ENCODE measurements at regions not wholly inside any gene's neighbourhood (a gene's known extent, or its start where the extent isn't known, plus 50 kb on each side); places are given as distances from the start of the nearest gene placed in this dataset.
"Not testable (repeated sequence)": the region's sequence is repeated elsewhere in the genome, so short reads cannot be mapped to it uniquely, and the experiment has no call there.

- H3K4me3 ChIP-seq, result no peak overlapping the region
- H3K27ac ChIP-seq, result no peak overlapping the region
- H3K9ac ChIP-seq, result no peak overlapping the region
- H3K4me1 ChIP-seq (ENCODE audit: insufficient read depth), result no peaks in the 10 kb centered on the region
- 13 to 16% methylated on average over 3 of the region's 3 CpGs for WGBS, 2 experiments (ENCODE audit: low coverage in 1 of 2, low lambda C conversion rate in 2 of 2, missing lambda C conversion rate in 2 of 2)
- no peaks in the 10 kb centered on the region for H3K27me3 ChIP-seq (replicated peaks; ENCODE audit: insufficient read depth)
- H4K20me1 ChIP-seq (ENCODE audit: insufficient read depth), result no peaks in the 10 kb centered on the region
- H2AFZ ChIP-seq, result no peak overlapping the region
- in situ Hi-C loops (cut with MboI), result no loop called here
- H3K36me3 ChIP-seq (ENCODE audit: low read depth), result no peaks in the 10 kb centered on the region
- no peaks in the 10 kb centered on the region for H3F3A ChIP-seq (ENCODE audit: insufficient read depth)
- no peak for TF ChIP-seq EZH2phosphoT487 (IDR thresholded peaks at IDR 0.05; ENCODE audit: insufficient read depth, low read depth)
- no peaks in the 10 kb centered on the region for H3K9me3 ChIP-seq (ENCODE audit: low read depth)
- H3K79me2 ChIP-seq (ENCODE audit: insufficient read depth), result no peaks in the 10 kb centered on the region
- H3K9me2 ChIP-seq (ENCODE audit: insufficient read depth), result no peaks in the 10 kb centered on the region
- no peak for DNase-seq
- H3K4me2 ChIP-seq (ENCODE audit: unreplicated experiment), result no peak overlapping the region
Measured at GRCh38 chr10:8312079-8312478, 257.6 kb downstream of the GATA3 start.

- H3K4me2 ChIP-seq (ENCODE audit: unreplicated experiment), result no peak overlapping the region
- H3K9me3 ChIP-seq (ENCODE audit: low read depth), result no peaks in the 10 kb centered on the region
- WGBS, 2 experiments (ENCODE audit: low coverage in 1 of 2, low lambda C conversion rate in 2 of 2, missing lambda C conversion rate in 2 of 2), result 35 to 37% methylated on average over 9 of the region's 9 CpGs
- no peaks in the 10 kb centered on the region for H3K79me2 ChIP-seq (ENCODE audit: insufficient read depth)
- no peaks in the 10 kb centered on the region for H3F3A ChIP-seq (ENCODE audit: insufficient read depth)
- no peak overlapping the region for H3K9ac ChIP-seq
- in situ Hi-C loops (cut with MboI), result no loop called here
- no peak overlapping the region for H2AFZ ChIP-seq
- no peaks in the 10 kb centered on the region for H3K36me3 ChIP-seq (ENCODE audit: low read depth)
- H3K27ac ChIP-seq, result no peak overlapping the region
- H3K4me3 ChIP-seq, result no peak overlapping the region
- no peaks in the 10 kb centered on the region for H3K27me3 ChIP-seq (replicated peaks; ENCODE audit: insufficient read depth)
- no peaks in the 10 kb centered on the region for H4K20me1 ChIP-seq (ENCODE audit: insufficient read depth)
- no peaks in the 10 kb centered on the region for H3K9me2 ChIP-seq (ENCODE audit: insufficient read depth)
- H3K4me1 ChIP-seq (ENCODE audit: insufficient read depth), result no peaks in the 10 kb centered on the region
- no peak for DNase-seq
- TF ChIP-seq EZH2phosphoT487 (IDR thresholded peaks at IDR 0.05; ENCODE audit: insufficient read depth, low read depth) (no peak), EZH2 (IDR thresholded peaks at IDR 0.05; ENCODE audit: insufficient read depth, poor library complexity, severe bottlenecking) (no peak)
Measured at GRCh38 chr10:8312781-8313180, 258.3 kb downstream of the GATA3 start.

- Histone ChIP-seq H3K4me2 (ENCODE audit: unreplicated experiment) (no peak overlapping the region), H3F3A (ENCODE audit: insufficient read depth) (no peaks in the 10 kb centered on the region), H3K9me2 (ENCODE audit: insufficient read depth) (no peaks in the 10 kb centered on the region), H3K79me2 (ENCODE audit: insufficient read depth) (no peaks in the 10 kb centered on the region), H3K4me1 (ENCODE audit: insufficient read depth) (no peaks in the 10 kb centered on the region), H3K4me3 (no peak overlapping the region), H4K20me1 (ENCODE audit: insufficient read depth) (no peaks in the 10 kb centered on the region), H3K27me3 (replicated peaks; ENCODE audit: insufficient read depth) (no peaks in the 10 kb centered on the region), H2AFZ (no peak overlapping the region), H3K9me3 (ENCODE audit: low read depth) (no peaks in the 10 kb centered on the region), H3K27ac (no peak overlapping the region), H3K36me3 (ENCODE audit: low read depth) (no peaks in the 10 kb centered on the region), H3K9ac (no peak overlapping the region)
- no peak for DNase-seq
- in situ Hi-C loops (cut with MboI), result no loop called here
- 18% methylated on average over 5 of the region's 5 CpGs for WGBS, 2 experiments (ENCODE audit: low coverage in 1 of 2, low lambda C conversion rate in 2 of 2, missing lambda C conversion rate in 2 of 2)
- TF ChIP-seq EZH2 (IDR thresholded peaks at IDR 0.05; ENCODE audit: insufficient read depth, poor library complexity, severe bottlenecking), result no peak
- no peak for TF ChIP-seq EZH2phosphoT487 (IDR thresholded peaks at IDR 0.05; ENCODE audit: insufficient read depth, low read depth)
Measured at GRCh38 chr10:8314486-8314885, 260.0 kb downstream of the GATA3 start.

- Histone ChIP-seq H3K79me2 (ENCODE audit: insufficient read depth) (no peaks in the 10 kb centered on the region), H3K9me3 (ENCODE audit: low read depth) (no peaks in the 10 kb centered on the region), H3K9ac (no peak overlapping the region), H3K4me3 (no peak overlapping the region), H3K4me1 (ENCODE audit: insufficient read depth) (no peaks in the 10 kb centered on the region), H3K27ac (no peak overlapping the region), H3K9me2 (ENCODE audit: insufficient read depth) (no peaks in the 10 kb centered on the region), H4K20me1 (ENCODE audit: insufficient read depth) (no peaks in the 10 kb centered on the region), H3F3A (ENCODE audit: insufficient read depth) (no peaks in the 10 kb centered on the region), H3K27me3 (replicated peaks; ENCODE audit: insufficient read depth) (no peaks in the 10 kb centered on the region), H3K36me3 (ENCODE audit: low read depth) (no peaks in the 10 kb centered on the region), H2AFZ (no peak overlapping the region), H3K4me2 (ENCODE audit: unreplicated experiment) (no peak overlapping the region)
- in situ Hi-C loops (cut with MboI), result no loop called here
- no peak for TF ChIP-seq EZH2phosphoT487 (IDR thresholded peaks at IDR 0.05; ENCODE audit: insufficient read depth, low read depth)
- no peak for TF ChIP-seq EZH2 (IDR thresholded peaks at IDR 0.05; ENCODE audit: insufficient read depth, poor library complexity, severe bottlenecking)
- DNase-seq, result no peak
- 13 to 15% methylated on average over 1 of the region's 1 CpG for WGBS, 2 experiments (ENCODE audit: low coverage in 1 of 2, low lambda C conversion rate in 2 of 2, missing lambda C conversion rate in 2 of 2)
Measured at GRCh38 chr10:8315619-8316021, 261.1 kb downstream of the GATA3 start.

GRCh38 chr10:8316284-8316683, 261.8 kb downstream of the GATA3 start:
- H3K36me3 ChIP-seq (ENCODE audit: low read depth), result no peaks in the 10 kb centered on the region
- no peaks in the 10 kb centered on the region for H4K20me1 ChIP-seq (ENCODE audit: insufficient read depth)
- no peak overlapping the region for H3K4me3 ChIP-seq
- no peak for DNase-seq
- no peaks in the 10 kb centered on the region for H3K4me1 ChIP-seq (ENCODE audit: insufficient read depth)
- in situ Hi-C loops (cut with MboI), result no loop called here
- WGBS, 2 experiments (ENCODE audit: low coverage in 1 of 2, low lambda C conversion rate in 2 of 2, missing lambda C conversion rate in 2 of 2), result 49 to 57% methylated on average over 6 of the region's 6 CpGs
- H3K9me3 ChIP-seq (ENCODE audit: low read depth), result no peaks in the 10 kb centered on the region
- H3K9me2 ChIP-seq (ENCODE audit: insufficient read depth), result no peaks in the 10 kb centered on the region
- no peak overlapping the region for H3K4me2 ChIP-seq (ENCODE audit: unreplicated experiment)
- no peaks in the 10 kb centered on the region for H3F3A ChIP-seq (ENCODE audit: insufficient read depth)
- TF ChIP-seq EZH2phosphoT487 (IDR thresholded peaks at IDR 0.05; ENCODE audit: insufficient read depth, low read depth) (no peak), EZH2 (IDR thresholded peaks at IDR 0.05; ENCODE audit: insufficient read depth, poor library complexity, severe bottlenecking) (no peak)
- H3K27ac ChIP-seq, result no peak overlapping the region
- H3K79me2 ChIP-seq (ENCODE audit: insufficient read depth), result no peaks in the 10 kb centered on the region
- H2AFZ ChIP-seq, result no peak overlapping the region
- no peak overlapping the region for H3K9ac ChIP-seq
- no peaks in the 10 kb centered on the region for H3K27me3 ChIP-seq (replicated peaks; ENCODE audit: insufficient read depth)

GRCh38 chr10:8318429-8318828, 263.9 kb downstream of the GATA3 start:
- H2AFZ ChIP-seq; H3K27ac ChIP-seq; H3F3A ChIP-seq (ENCODE audit: insufficient read depth); H3K36me3 ChIP-seq (ENCODE audit: low read depth); H3K9me2 ChIP-seq (ENCODE audit: insufficient read depth); H3K4me3 ChIP-seq; H4K20me1 ChIP-seq (ENCODE audit: insufficient read depth); H3K79me2 ChIP-seq (ENCODE audit: insufficient read depth); in situ Hi-C loops (cut with MboI); H3K4me2 ChIP-seq (ENCODE audit: unreplicated experiment); H3K27me3 ChIP-seq (replicated peaks; ENCODE audit: insufficient read depth); H3K4me1 ChIP-seq (ENCODE audit: insufficient read depth); DNase-seq; H3K9ac ChIP-seq; H3K9me3 ChIP-seq (ENCODE audit: low read depth): not testable (repeated sequence)
- WGBS, 2 experiments (ENCODE audit: low coverage in 1 of 2, low lambda C conversion rate in 2 of 2, missing lambda C conversion rate in 2 of 2), result 0 to 60% methylated on average over 1 to 3 of the region's 3 CpGs
